Activated CD4-positive, alpha-beta T cell treated with anti-CD3 and anti-CD28 coated beads, Interleukin-2, amount 10 ng/mL, durations not matched to agents 7 days and 5 days (primary cell): ENCODE measurements at regions not wholly inside any gene's neighbourhood (a gene's known extent, or its start where the extent isn't known, plus 50 kb on each side); places are given as distances from the start of the nearest gene placed in this dataset.

Experiments
- CTCF ChIA-PET: fragments of 350-600 bp; sonication (Branson Sonifier 250); formaldehyde crosslinking; loops from one replicate; lab custom pipeline; 2021; ENCODE audit warnings: antibody characterized with exemption; lab: Charles Lee
- POLR2A ChIA-PET: fragments of 350-600 bp; sonication (Branson Sonifier 250); formaldehyde crosslinking; loops from one replicate; lab custom pipeline; 2021; ENCODE audit warnings: antibody characterized with exemption; lab: Charles Lee
- DNase-seq: peaks from one replicate; pipeline ENCODE4 v3.0.0-alpha.2; 2020
- H3K27ac Mint-ChIP-seq: one replicate; pipeline ENCODE4 v1.8.0; 2021; ENCODE audit warnings: mild to moderate bottlenecking, moderate library complexity, mixed read lengths
- H3K27me3 Mint-ChIP-seq: one replicate; pipeline ENCODE4 v1.8.0; 2021; ENCODE audit warnings: mixed read lengths
- H3K36me3 Mint-ChIP-seq: one replicate; pipeline ENCODE4 v1.8.0; 2021; ENCODE audit warnings: low read depth, mixed read lengths
- H3K4me1 Mint-ChIP-seq: one replicate; pipeline ENCODE4 v1.8.0; 2021; ENCODE audit warnings: mixed read lengths
- H3K4me3 Mint-ChIP-seq: one replicate; pipeline ENCODE4 v1.8.0; 2021; ENCODE audit warnings: mild to moderate bottlenecking, moderate library complexity, mixed read lengths
- H3K9me3 Mint-ChIP-seq: one replicate; pipeline ENCODE4 v1.8.0; 2021; ENCODE audit warnings: mixed read lengths

GRCh38 chr2:145023334-145023934, 503.5 kb upstream of the ZEB2 start:
- DNase-seq = no peak
- POLR2A ChIA-PET = no interaction called here

GRCh38 chr2:145022666-145023333, 502.9 kb upstream of the ZEB2 start:
- Mint-ChIP-seq H3K4me1 (no peaks in the 10 kb centered on the region), H3K27ac (no peak overlapping the region), H3K4me3 (no peak overlapping the region), H3K36me3 (no peaks in the 10 kb centered on the region), H3K9me3 (no peaks in the 10 kb centered on the region), H3K27me3 (no peaks in the 10 kb centered on the region)
- POLR2A ChIA-PET = no interaction called here
- CTCF ChIA-PET = no interaction called here
- no peak for DNase-seq

More at GRCh38 chr2:145023334-145023934, 503.5 kb upstream of the ZEB2 start:
- Mint-ChIP-seq H3K4me1 (no peaks in the 10 kb centered on the region), H3K9me3 (no peaks in the 10 kb centered on the region), H3K27me3 (no peaks in the 10 kb centered on the region), H3K36me3 (no peaks in the 10 kb centered on the region), H3K4me3 (no peak overlapping the region), H3K27ac (no peak overlapping the region)
- CTCF ChIA-PET = no interaction called here

GRCh38 chr2:145021962-145022665, 502.2 kb upstream of the ZEB2 start:
- H3K36me3 Mint-ChIP-seq = no peaks in the 10 kb centered on the region
- H3K27ac Mint-ChIP-seq = no peak overlapping the region
- no peaks in the 10 kb centered on the region for H3K9me3 Mint-ChIP-seq
- no peaks in the 10 kb centered on the region for H3K27me3 Mint-ChIP-seq
- ChIA-PET CTCF (no interaction called here), POLR2A (no interaction called here)
- no peak overlapping the region for H3K4me3 Mint-ChIP-seq
- H3K4me1 Mint-ChIP-seq = no peaks in the 10 kb centered on the region
- no peak for DNase-seq

DNA sequence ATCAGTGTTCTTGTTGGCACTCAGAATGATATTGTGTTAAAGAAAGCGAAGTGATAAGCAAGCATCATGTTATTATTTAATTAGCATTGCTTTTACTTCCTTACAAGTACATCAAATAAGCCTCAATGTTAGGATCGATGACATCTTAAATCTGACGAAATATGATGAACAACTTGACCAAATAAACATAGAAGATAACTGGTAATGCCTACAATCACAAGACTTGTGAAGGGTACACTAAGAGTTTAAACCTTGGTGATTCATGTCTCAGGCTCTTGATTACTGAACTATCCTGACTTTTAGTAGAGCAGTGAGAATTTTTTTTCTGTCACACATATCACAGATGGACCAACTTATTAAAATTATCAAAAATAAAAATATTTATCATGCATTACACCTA, 500.8 kb upstream of the ZEB2 start:
- Mint-ChIP-seq H3K36me3 (no peaks in the 10 kb centered on the region), H3K4me3 (no peak overlapping the region), H3K4me1 (no peaks in the 10 kb centered on the region), H3K27ac (no peak overlapping the region), H3K27me3 (no peaks in the 10 kb centered on the region), H3K9me3 (no peaks in the 10 kb centered on the region)
- POLR2A ChIA-PET = no interaction called here
- DNase-seq = no peak
- CTCF ChIA-PET = no interaction called here

DNA sequence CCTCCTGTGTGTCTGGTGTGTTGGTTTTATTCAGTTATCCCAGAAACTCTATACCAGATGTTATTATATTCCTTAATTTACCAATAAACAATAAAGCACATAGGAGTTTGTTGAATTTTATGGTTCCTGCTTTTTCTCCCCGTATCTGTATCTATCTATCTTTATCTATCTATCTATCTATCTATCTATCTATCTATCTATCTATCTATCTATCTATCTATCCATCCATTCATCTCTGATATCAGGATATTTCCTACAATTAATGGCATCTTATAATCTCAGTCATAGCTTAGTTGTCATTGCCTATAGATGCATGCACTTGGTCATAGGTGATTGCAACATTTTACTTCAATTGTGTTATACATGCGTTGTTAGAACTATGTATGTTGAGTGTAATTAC, 500.2 kb upstream of the ZEB2 start:
- no peak overlapping the region for H3K4me3 Mint-ChIP-seq
- POLR2A ChIA-PET = no interaction called here
- CTCF ChIA-PET = no interaction called here
- H3K27ac Mint-ChIP-seq = no peak overlapping the region
- H3K9me3 Mint-ChIP-seq = no peaks in the 10 kb centered on the region
- DNase-seq = no peak
- no peaks in the 10 kb centered on the region for H3K36me3 Mint-ChIP-seq
- H3K27me3 Mint-ChIP-seq = no peaks in the 10 kb centered on the region
- H3K4me1 Mint-ChIP-seq = no peaks in the 10 kb centered on the region

DNA sequence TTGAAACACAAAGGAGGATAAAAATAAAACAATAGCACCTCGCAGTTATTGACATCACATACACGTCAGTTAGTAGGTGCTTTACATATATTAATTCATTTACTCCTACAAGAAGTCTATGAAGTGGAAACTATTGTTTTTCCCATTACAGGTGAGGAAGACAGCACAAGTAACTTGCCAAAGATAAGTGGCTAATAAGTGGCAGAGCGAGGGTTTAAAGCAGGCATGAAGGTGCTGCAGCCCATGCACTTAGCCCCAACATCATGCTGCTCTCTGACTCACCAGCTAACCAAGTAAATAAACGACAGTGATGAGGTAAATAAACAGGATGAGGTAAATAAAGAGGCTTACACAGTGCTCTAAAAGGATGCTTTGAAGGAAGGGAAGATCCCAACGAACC, 498.6 kb upstream of the ZEB2 start:
- no peak for DNase-seq
- H3K4me3 Mint-ChIP-seq = no peak overlapping the region
- ChIA-PET CTCF (no interaction called here), POLR2A (no interaction called here)
- H3K9me3 Mint-ChIP-seq = no peaks in the 10 kb centered on the region
- no peak overlapping the region for H3K27ac Mint-ChIP-seq
- H3K27me3 Mint-ChIP-seq = no peaks in the 10 kb centered on the region
- H3K4me1 Mint-ChIP-seq = no peaks in the 10 kb centered on the region
- H3K36me3 Mint-ChIP-seq = no peaks in the 10 kb centered on the region

DNA sequence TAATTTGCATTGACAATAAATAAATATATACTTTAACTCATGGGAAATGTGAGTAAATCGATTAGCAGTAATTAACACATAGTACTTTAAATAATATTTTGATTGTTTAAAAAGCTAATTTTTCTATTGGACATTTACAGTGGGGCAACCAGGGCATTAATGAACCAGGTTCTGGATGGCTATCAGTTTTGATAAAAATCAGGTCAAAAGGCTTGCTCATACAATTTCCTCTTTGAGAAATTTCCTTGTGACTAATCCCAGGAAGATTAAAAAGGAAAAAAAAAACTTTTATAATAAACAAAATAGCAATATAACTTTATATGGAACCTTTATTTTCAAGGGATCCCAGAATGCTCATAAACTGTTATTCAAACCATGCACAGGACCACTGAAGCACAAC, 497.2 kb upstream of the ZEB2 start:
- Mint-ChIP-seq H3K9me3 (no peaks in the 10 kb centered on the region), H3K36me3 (no peaks in the 10 kb centered on the region), H3K4me1 (no peaks in the 10 kb centered on the region), H3K27me3 (no peaks in the 10 kb centered on the region), H3K4me3 (no peak overlapping the region), H3K27ac (no peak overlapping the region)
- DNase-seq = no peak
- ChIA-PET CTCF (no interaction called here), POLR2A (no interaction called here)

DNA sequence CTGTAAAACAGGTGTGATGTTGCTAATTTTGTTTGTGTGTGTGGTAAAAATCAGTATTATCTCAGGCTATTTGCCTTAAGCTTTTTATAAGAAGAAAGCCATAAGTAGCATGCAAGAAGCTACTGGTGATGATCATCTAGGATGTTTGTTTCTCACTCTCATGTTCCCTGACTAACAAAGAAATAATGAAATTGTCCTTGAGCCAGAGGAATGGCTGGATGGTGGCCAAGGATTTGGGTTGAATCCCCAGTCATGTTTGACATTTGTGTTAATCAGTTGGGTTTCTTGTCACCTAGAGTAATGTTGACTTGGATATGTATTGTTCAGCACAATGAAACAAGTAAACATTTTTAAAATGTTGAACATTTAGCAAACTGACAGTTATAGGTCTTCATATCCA, 496.8 kb upstream of the ZEB2 start:
- Mint-ChIP-seq H3K4me1 (no peaks in the 10 kb centered on the region), H3K27me3 (no peaks in the 10 kb centered on the region), H3K9me3 (no peaks in the 10 kb centered on the region), H3K36me3 (no peaks in the 10 kb centered on the region), H3K4me3 (no peak overlapping the region), H3K27ac (no peak overlapping the region)
- ChIA-PET POLR2A (no interaction called here), CTCF (no interaction called here)
- no peak for DNase-seq

DNA sequence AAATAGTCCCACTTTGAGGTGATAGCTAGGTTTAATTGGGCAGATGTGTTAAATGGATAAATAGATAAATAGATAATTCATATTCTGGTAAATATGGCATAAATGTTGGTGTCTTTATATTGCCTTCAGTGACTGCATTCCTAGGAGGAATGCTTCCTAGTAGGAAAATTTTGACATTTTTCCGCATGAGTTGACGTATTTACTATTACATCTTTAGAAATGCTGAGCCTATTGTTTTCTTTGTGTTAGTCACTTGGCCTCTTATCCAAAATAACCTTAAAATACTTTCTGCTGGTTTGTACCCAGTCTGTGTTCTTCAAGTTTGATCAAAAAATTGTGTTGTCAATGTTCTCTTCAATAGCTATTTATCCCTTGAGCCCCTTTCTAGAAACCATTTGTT, 495.6 kb upstream of the ZEB2 start:
- CTCF ChIA-PET = no interaction called here
- H3K36me3 Mint-ChIP-seq = no peaks in the 10 kb centered on the region
- H3K27ac Mint-ChIP-seq = no peak overlapping the region
- no peaks in the 10 kb centered on the region for H3K27me3 Mint-ChIP-seq
- POLR2A ChIA-PET = interaction anchor here (0.5 kb wide), 1 partner anchor 423 kb away, joined by 5 read pairs; no protein-coding TSS in a partner anchor
- no peaks in the 10 kb centered on the region for H3K9me3 Mint-ChIP-seq
- H3K4me3 Mint-ChIP-seq = no peak overlapping the region
- no peak for DNase-seq
- H3K4me1 Mint-ChIP-seq = no peaks in the 10 kb centered on the region

GRCh38 chr2:145012806-145013205, 492.9 kb upstream of the ZEB2 start:
- Mint-ChIP-seq H3K4me3 (no peak overlapping the region), H3K9me3 (no peaks in the 10 kb centered on the region), H3K36me3 (no peaks in the 10 kb centered on the region), H3K27ac (no peak overlapping the region), H3K4me1 (no peaks in the 10 kb centered on the region), H3K27me3 (no peaks in the 10 kb centered on the region)
- CTCF ChIA-PET = no interaction called here
- POLR2A ChIA-PET = no interaction called here
- no peak for DNase-seq

DNA sequence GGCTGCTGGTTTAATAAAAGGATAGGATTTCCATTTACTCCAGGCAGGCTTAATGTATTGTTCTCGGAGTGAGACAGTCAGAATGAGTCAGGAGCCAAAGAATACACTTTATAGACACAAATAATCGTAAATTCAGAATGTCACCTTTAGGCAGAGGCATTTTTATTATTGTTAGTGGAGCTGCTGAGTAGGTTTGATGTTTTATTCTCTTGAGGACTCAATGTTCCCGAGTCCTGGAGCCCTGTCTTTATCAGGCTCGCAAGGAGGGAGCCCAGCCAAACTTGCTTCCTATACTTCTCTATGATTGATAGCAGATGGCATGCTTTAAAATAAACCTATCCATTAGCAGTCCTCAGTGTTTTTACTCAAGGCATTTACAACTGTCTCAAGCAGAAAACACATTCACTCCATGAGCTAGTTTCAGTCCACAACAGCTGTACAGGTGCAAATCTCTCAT, 492.3 kb upstream of the ZEB2 start:
- CTCF ChIA-PET = no interaction called here
- no peak for DNase-seq
- Mint-ChIP-seq H3K36me3 (no peaks in the 10 kb centered on the region), H3K9me3 (no peaks in the 10 kb centered on the region), H3K4me3 (no peak overlapping the region), H3K27me3 (no peaks in the 10 kb centered on the region), H3K4me1 (no peaks in the 10 kb centered on the region), H3K27ac (no peak overlapping the region)
- POLR2A ChIA-PET = no interaction called here

GRCh38 chr2:145010635-145011034, 490.7 kb upstream of the ZEB2 start:
- ChIA-PET CTCF (no interaction called here), POLR2A (no interaction called here)
- no peaks in the 10 kb centered on the region for H3K27me3 Mint-ChIP-seq
- no peaks in the 10 kb centered on the region for H3K4me1 Mint-ChIP-seq
- H3K27ac Mint-ChIP-seq = no peak overlapping the region
- no peak overlapping the region for H3K4me3 Mint-ChIP-seq
- DNase-seq = no peak
- no peaks in the 10 kb centered on the region for H3K36me3 Mint-ChIP-seq
- no peaks in the 10 kb centered on the region for H3K9me3 Mint-ChIP-seq

GRCh38 chr2:145007960-145008263, 488.0 kb upstream of the ZEB2 start:
- H3K4me3 Mint-ChIP-seq = no peak overlapping the region
- H3K9me3 Mint-ChIP-seq = no peaks in the 10 kb centered on the region
- H3K36me3 Mint-ChIP-seq = no peaks in the 10 kb centered on the region
- no peak overlapping the region for H3K27ac Mint-ChIP-seq
- POLR2A ChIA-PET = no interaction called here
- no peak for DNase-seq
- H3K4me1 Mint-ChIP-seq = no peaks in the 10 kb centered on the region
- no peaks in the 10 kb centered on the region for H3K27me3 Mint-ChIP-seq
- CTCF ChIA-PET = no interaction called here
